HG02970 (cell line): ENCODE measurements at regions not wholly inside any gene's neighbourhood (a gene's known extent, or its start where the extent isn't known, plus 50 kb on each side); places are given as distances from the start of the nearest gene placed in this dataset.

ENCODE experiments used
- ATAC-seq: cut with Tn5 transposase; IDR thresholded peaks from one replicate; pipeline ENCODE4 v1.9.1; 2021; ENCODE audit warnings: mild to moderate bottlenecking, moderate library complexity, moderate number of reproducible peaks; ENCODE audit not compliant: unreplicated experiment, low FRiP score

DNA sequence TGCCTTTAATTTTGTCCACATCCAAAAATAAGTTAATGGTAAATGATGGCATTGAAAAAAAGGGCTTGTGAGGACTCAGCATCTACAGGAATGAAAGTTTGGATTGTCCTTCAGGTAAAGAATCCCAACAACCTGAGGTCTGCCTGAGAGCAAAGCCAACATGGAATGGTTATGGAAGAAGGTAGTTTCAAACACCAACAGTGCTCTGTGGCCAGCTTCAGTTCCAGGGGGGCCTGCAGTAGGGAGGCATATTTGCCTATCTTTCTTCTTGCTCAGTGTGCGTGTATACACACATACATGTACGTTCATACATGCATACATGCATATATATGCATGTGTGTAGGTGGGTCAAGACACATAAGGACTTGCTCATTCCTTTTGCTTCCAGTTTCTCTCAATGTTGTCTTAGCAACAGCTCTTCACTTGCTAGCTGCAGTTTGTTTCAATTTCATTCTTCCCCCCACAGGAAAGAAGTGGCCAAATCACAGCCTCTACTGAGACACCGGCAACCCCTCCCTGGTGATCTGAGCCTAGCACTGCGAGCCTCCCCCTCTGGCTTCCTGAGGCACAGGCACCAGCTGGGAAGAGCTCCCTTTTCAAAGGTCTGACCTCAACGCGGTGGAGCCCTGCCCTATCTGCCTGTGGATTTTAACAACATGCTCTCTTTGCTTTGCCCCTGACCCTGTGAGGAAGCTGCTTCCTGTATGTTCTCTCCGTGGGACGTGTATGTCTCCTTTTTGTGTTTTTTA lies 146.2 kb downstream of the KLF13 start:
- ATAC-seq: peak; percentile 68

DNA sequence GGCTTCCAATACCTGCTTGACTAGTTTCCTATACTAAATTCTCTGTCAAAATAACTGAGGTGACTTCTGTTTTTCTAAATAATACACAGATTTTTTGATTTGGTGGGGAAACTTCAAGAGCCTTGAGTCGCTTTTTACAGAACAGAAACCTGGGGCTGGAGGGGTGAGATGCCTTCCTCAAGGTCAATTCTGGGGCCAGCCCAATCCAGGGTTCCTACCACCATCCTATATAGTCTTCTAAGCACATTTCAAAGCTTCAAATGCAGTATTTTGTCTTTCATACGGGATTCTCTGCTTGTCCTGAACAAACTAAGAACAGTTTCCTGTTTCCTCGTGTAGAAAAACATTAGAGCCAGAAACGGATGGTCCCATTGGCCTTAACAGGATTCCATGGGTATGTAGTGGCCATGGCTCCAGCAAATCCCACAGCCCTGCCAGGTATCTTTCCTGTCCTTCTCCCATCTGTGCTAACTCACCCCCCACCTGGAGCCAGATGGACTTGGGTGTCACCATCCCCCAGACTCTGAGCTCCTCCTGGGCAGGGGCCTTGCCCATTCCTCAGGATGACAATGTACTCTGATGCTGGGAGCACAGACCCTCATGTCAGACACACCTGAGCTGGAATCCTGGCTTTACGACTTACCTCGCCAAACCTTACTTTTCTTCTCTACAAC lies 146.9 kb downstream of the KLF13 start:
- ATAC-seq: no peak

DNA sequence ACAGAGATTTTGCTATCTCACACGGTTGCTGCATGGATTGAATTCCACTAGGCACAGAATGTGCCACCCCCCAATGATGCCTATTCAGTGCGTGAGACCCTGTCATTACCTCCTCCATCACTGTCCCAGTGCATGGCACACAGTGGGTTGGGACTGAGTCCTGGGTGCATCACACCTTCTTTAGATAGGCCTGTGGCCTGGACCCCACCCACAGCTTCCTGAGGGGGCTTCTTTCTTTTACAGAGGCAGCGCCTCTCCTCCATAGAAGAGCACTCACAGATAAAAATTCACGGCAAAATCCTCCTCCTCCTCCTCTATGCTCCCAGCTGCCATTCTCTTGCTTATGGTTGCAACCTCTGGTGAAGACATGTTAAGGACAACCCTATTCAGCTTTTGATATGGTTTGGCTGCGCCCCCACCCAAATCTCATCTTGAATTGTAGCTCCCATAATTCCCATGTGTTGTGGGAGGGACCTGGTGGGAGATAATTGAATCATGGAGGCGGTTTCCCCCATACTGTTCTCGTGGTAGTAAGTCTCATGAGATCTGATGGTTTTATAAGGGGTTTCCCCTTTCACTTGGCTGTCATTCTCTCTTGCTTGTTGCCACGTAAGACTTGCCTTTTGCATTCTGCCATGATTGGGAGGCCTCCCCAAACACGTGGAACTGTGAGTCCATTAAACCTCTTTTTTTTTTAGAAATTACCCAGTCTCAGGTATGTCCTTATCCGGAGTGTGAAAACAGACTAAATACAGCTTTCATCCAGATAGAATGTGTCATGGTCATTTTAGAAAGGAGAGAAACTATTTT lies 147.6 kb downstream of the KLF13 start:
- no peak for ATAC-seq

DNA sequence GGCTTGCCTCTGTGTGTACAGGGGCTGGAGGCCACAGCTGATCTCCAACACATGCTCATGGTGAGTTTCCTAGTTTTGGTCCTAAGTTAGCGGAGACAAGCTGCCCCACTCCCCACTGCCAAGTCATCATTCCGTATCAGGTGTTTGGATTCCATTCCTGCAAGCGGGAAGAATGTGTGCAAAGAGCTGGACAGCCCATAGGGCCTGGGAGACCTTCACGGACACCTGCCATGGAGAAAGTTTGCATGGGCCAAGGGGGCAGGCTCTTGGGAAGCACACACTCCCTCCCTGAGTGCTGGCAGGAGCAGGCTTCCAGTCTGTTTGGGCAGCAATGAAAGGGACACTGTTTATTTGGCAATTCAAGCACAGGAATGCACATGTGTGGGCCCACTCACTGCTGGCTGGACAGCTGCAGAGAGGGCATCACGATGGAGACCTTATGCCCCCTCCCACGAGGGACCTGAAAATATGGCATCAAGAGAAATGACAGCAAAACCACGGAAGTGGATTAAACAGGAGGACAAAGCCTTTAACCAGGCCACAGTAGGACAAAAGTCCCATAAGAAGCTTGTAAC lies 149.7 kb downstream of the KLF13 start:
- no peak for ATAC-seq

DNA sequence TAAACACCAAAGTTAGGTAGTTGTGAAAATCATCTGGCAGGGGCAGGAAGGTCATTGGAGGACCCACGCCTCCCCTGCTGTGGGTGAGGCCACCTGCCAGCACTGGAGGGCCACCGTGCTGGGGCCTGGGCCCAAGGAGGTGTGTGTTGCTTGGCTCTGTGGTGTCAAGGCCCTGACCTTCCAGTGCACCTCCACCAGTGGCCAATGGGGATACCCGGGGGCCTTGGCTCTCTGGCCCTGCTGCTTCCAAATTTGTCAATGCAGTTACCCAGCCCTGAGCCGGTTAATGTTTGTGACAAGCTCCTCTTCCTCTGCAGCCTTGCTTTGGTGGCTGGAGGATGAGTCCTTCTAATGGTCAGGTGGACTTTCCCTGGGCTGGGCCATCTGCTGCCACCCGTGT lies 150.2 kb downstream of the KLF13 start:
- ATAC-seq: no peak

DNA sequence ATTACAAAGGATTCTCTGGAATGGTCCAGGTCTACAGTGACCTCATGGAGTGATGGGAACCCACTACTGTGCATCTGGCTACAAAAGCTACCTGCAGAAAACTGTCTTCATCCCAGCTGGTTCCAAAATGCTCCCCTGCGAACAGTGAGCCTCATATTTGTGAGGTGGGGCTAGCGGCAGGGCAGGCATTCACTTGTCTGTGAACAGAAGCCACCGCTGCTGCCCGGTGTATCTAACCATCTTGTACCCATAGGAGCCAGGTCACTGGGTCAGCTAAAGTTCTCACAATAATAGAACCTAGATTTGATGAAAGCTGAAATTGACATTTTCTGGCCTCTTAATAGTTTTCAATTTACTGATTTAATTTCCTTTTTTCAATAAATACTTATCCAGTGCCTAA lies 150.7 kb downstream of the KLF13 start:
- no peak for ATAC-seq

DNA sequence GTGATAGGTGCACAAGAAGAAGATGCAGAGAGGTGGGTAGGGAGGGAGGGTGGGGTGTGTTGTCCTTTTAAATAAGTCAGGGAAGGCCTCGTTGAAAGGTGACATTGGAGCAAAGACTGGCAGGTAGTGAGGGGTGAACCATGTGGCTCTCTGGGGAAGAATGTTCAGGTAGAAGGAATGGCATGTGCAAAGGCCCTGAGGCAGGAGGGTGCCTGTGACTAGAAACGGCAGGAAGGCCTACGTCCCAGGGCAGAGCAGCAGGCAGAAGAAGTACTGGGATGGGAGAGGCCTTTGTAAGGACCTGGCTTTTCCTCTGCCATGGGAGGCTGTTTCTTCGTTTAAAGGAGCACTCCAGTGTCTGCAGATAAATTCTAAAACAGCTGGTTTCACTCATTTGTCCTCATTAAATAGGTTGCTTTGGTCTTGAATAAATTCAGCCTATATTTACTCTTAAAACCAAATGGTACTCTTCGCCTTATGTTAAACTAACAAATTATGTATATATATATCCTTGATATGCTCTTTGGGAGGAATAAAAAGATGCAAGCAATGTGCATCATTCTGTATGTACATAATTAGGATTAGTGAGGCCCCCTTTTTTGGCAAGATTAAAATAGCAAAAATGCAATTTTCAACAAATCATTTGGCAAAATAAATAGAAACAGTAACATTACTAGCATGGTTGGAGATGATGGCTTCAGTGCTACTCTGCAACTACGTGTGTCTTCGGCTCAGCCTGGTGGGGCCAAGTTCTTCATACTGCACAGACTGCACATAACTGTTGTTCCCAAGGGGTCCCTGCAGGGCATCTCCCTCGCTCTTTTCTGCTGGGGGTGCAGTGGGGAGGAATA lies 151.4 kb downstream of the KLF13 start:
- ATAC-seq: no peak

DNA sequence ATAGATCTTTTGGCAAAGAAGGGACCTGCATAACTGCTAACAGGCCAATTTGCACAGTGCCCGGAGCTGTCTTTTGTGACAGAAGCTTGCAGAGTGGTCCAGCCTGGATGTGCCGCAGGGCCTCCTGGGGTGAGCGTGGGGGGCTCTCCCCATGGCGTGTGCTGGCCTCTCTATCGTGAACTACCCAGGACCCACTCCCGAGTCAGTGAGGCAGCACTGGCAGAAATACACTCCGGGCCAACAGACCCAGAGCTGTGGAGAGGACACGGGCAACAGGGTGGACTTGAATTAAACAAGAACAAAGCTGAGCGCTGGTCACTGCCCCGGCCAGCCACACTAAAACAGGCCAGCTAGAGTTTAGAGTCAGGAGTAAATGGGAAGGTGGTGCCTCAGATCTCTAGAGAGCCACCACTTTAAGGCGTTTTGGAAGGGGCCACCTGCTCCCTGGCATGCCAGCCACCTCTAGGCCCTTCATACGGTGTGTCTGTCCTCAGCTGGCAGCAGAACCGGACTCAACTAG lies 152.1 kb downstream of the KLF13 start:
- ATAC-seq: no peak

DNA sequence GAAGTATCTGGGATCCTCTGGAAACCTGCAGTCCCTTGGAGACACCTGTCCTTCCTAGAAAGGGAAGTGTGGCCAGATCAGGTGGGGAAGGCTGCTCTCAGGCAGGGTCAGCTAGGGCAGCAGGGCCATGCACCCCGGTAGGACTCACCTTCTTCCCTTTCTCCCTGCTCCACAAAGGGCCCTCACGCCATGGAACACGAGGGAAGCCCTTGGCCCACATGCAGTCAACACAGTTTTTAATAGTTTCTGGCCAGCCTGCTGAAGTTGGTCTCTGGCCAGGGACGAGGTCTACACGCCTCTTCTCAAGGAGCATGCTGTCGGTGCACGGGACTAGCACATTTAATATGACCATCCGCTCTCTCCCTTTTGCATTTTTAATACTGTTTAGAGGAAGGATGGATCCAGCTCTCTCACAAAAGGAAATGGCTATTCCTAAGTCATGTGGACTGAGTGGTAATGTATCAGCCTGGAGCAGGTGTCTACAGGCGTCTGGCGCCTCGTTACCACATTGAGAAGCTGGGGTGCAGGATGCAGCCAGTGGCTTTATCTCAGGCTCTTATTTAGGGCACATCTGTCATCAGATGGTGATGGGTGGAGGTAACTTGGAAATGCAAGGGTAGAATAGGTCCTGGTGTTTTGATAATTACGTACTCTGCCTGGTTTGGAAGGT lies 153.9 kb downstream of the KLF13 start:
- ATAC-seq: no peak

DNA sequence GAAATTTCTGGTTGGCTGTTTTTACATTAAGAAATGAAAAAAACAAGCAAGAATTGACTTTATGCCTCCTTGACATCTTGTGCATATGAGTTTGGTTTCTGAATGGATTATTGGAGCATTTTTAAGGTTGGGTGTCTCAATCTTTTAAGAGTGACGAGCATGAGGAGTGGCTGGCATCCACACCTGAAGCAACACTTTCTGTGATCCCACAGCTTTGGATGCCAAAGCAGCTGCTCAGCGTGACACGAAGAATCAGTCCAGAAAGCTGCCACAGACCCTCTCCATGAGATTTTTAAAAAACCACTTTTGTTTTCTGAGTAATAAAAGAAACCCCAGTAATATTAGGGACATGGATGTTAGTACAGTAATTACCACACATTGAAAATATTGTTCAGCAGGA lies 154.5 kb downstream of the KLF13 start:
- ATAC-seq: no peak

DNA sequence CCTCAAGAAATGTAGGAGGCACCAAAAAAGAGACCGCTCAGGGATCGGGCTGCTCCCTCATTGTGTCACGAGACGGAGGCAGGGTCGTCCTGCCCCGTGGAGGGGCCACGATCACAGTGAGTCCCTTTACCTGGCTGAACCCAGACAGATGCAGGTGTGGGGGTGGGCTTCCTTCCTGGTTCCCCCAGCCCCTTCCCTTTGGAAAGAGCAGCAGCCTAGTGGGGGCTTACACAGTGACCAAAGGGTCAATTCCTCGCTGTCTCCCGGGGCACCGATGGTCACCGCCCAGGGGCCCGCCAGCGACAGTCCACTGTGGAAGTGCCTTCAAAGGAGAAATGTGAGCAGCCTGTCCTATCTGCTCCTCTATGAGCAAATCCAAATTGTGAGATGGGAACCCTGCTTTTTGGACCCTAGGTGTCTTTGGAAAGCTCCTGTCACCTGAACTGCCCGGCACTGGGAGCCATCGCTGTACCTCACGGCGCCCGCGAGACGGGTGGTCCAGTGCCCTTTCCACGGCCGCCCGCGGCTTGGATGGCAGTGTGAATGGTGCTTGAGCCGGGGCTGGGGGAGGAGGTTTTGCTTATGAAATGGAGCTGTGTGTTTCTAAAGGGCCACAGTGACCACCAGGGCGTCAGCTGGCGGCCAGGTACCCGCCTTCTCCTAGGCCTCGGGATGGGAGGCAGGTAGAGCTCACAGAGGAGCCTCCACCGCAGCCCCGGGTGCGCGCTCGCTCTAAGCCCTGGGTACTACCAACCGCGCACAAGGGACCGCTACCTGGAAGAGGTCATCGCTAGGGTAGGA lies 155.7 kb downstream of the KLF13 start:
- ATAC-seq: no peak

DNA sequence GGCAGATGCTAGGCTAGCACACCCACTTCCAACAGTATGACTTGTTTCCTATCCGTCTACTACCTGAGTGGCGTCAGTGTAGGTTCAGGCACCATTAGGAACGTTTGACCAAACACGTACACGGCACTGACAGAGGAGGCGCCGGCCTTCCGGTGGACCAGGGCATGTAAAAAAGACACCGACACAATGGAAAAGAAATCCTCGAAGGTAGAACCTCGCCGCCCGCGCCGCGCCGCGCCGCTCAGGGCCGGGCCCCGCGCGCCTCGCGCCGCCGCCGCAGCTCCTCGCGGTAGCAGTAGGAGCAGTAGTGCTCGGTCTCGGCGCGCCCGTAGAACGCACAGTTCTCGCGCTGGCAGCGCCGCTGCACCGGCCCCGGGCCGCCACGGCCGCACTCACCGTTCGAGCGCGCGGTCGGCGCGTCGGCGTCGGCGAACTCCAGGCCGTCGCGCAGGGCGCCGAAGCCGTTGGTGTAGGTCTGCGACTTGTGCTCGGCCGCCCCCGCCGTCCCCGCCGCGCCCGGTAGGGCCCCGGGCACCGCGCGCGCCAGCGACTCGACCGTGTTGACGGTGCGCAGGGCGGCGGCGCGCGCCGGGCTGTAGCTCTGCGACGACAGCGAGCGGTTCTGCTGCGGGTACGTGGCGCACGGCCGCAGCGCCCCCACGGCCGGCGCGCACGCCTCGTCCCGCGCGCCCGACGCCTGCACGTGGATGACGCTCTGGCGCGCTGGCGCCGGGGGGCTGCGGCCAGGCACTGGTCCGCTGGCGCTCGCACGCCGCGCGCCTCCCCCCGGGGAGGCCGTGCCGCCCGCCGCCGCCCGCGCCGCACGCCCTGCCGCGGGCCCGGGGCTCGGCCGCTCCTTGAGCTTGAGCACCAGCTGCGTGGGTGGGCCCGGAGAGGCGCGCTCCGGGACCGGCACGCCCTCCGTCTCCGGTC lies 156.7 kb downstream of the KLF13 start:
- ATAC-seq: no peak

DNA sequence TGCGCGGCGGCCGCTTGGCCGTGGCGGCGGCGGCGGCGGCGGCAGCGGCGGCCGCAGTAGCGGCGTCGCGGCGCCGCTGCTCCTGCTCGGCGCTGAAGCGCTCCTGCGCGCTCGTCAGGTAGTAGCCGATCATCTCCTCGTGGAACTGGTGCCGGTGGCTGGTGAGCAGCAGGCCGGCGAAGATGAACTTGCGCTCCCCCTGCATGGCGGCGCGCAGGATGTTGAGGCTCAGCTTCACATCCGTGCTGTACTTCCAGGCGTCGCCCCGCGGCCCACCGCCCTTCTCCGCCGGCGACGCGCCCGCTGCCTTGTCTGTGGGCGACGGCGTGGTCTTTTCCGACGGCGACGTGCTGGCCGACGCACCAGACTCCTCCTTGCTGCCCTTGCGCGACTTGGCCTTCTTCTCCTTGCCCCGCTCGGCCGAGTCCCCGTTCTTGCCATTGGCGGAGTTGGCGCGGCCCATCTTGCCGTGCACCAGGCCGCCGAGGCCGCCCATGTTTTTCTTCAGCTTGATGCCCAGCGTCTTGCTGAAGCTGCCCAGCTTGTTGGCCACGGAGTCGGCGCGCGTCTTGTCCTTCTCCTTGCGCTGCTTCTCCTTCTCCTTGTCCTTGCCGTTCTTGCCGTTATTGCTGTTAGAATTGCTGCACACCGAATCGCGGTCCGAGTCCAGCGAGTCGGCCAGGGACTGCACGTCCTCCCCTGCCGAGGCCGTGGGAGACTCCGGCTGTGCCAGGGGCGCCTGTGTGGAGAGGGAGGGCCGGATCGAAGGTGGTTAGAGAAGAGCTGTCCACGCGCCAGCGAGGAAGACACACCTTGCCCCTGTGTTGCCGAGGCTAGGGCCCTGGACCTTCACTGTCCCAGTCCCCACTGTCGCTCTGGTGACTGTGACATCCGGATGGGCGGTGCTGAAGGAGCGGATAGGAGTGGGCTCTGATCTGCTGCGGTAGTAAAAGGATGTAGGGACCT lies 157.6 kb downstream of the KLF13 start:
- ATAC-seq: no peak

DNA sequence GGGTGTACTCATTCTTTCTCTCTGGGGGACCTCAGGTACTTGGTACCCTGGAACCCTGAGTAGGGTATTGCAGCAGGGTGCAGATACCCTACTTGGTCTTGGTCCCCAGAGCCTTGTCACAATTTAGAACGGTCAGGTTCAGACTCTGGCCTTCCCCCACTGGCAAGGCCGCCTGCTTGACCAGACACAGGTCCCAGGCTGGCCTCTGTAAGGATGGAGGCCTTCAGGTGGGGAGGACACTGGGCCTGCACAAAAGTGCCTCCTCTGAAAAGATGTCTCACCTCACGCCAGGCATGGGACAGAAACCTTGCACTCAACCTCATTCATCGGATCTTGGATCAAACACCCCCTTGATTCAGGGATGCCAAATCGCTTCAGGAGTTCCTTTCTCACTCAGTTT lies 158.4 kb downstream of the KLF13 start:
- no peak for ATAC-seq

DNA sequence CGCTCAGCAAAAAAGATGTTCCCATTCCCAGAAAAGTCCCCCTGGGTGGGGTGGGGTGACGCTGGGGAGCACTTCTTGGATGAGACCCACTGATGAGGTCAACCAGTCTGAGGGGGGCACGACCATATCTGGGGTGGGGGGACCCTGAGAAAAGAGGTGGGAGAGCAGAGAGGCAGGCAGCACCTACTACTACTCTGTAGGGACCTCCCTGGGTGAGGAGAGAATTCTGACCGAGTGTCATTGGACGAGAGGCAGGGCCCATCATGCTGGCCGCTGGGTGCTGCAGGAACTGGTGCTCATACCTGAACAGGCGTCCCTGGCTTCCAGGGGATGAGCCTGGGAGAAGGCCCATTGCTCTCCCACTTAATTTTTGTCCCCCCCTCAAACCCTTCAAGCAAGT lies 158.8 kb downstream of the KLF13 start:
- no peak for ATAC-seq

DNA sequence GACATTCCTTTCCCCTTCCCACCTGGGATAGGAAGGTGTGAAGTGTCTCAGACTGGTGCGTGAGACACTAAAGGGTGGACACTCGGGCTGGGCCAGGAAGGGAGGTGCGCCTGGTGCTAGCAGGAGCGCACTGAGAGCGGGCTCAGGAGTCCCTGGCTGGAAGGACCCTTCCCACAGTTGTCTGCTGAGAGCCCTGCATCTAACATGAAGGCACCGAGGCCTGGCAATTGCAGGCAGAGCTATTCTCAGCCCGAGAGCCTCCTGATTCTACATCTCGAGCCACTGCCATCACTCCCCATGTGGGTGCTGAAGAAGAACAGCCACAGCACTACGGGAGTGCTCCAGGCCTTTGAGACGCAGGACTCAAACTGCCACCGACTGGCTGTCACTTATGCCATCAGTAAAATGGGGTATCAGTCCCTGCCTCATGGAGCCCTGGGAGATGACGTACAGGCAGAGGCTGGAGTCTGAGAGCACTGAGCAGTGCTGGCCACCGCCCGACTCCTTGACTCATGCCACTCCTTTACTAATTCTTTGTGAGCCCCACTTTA lies 159.4 kb downstream of the KLF13 start:
- no peak for ATAC-seq
